ENCODE measurements at regions not wholly inside any gene's neighbourhood (a gene's known extent, or its start where the extent isn't known, plus 50 kb on each side); places are given as distances from the start of the nearest gene placed in this dataset.

- no peak for TF ChIP-seq CTCF (conservative IDR thresholded peaks at IDR 0.05)
- H3K27ac ChIP-seq, result no peak overlapping the region
Measured at GRCh38 chr7:131880078-131880477, 323.6 kb upstream of the PODXL start.

- no peak for TF ChIP-seq CTCF (conservative IDR thresholded peaks at IDR 0.05)
- no peak overlapping the region for H3K27ac ChIP-seq
Measured at GRCh38 chr7:131879424-131879823, 323.0 kb upstream of the PODXL start.

GRCh38 chr7:131878777-131879176 lies 322.3 kb upstream of the PODXL start:
- H3K27ac ChIP-seq, result no peak overlapping the region
- TF ChIP-seq CTCF (conservative IDR thresholded peaks at IDR 0.05), result no peak

GRCh38 chr7:131873581-131873980 lies 317.2 kb upstream of the PODXL start:
- no peak overlapping the region for H3K27ac ChIP-seq

GRCh38 chr7:131869986-131870385 lies 313.6 kb upstream of the PODXL start:
- no peak for TF ChIP-seq CTCF (conservative IDR thresholded peaks at IDR 0.05)
- no peak overlapping the region for H3K27ac ChIP-seq

More at GRCh38 chr7:131873581-131873980, 317.2 kb upstream of the PODXL start:
- TF ChIP-seq CTCF (conservative IDR thresholded peaks at IDR 0.05), result no peak

- no peak for TF ChIP-seq CTCF (conservative IDR thresholded peaks at IDR 0.05)
- H3K27ac ChIP-seq, result no peak overlapping the region
Measured at GRCh38 chr7:131869169-131869844, 312.9 kb upstream of the PODXL start.

- no peak overlapping the region for H3K27ac ChIP-seq
- no peak for TF ChIP-seq CTCF (conservative IDR thresholded peaks at IDR 0.05)
Measured at GRCh38 chr7:131867461-131867860, 311.0 kb upstream of the PODXL start.
